Motor neuron (in vitro differentiated cells): ENCODE measurements at regions not wholly inside any gene's neighbourhood (a gene's known extent, or its start where the extent isn't known, plus 50 kb on each side); places are given as distances from the start of the nearest gene placed in this dataset.

ENCODE experiments used
- ATAC-seq, 8 experiments: fragments of 200-7000 bp; cut with Tn5 transposase; replicated peaks in 6 of 8; 2 replicates each; pipeline ENCODE4 v1.8.0; 2021; ENCODE audit warnings: mild to moderate bottlenecking in 8 of 8, moderate library complexity in 8 of 8
- H3K27ac ChIP-seq, 2 donors: fragments of 250-450 bp; sonication (Bioruptor Pico); 2 replicates each; pipeline ENCODE4 v1.9.0; 2021; ENCODE audit warnings: antibody characterized with exemption in 2 of 2, mild to moderate bottlenecking in 2 of 2, moderate library complexity in 1 of 2
- H3K4me1 ChIP-seq, 2 donors: fragments of 250-450 bp; sonication (Bioruptor Pico); replicated peaks in 1 of 2; 2 replicates each; pipeline ENCODE4 v1.6.1; 2021; ENCODE audit warnings: antibody characterized with exemption in 2 of 2, mild to moderate bottlenecking in 2 of 2, moderate library complexity in 1 of 2
- H3K4me3 ChIP-seq, 5 donors: fragments of 250-450 bp; sonication (Bioruptor Pico); 2 replicates each; pipeline ENCODE4 v1.9.0; 2021; ENCODE audit warnings: antibody characterized with exemption in 5 of 5, mild to moderate bottlenecking in 5 of 5, moderate library complexity in 4 of 5
- WGBS, 10 experiments: fragments of 450-650 bp; shearing (Covaris generic); methylation state at CpG; one replicate each; pipeline ENCODE4 v1.0.0; 2022; 5-methylcytosine and 5-hydroxymethylcytosine counted together
- in situ Hi-C, 9 experiments: fragments of 400-800 bp; cut with MboI; loops; one replicate each; pipeline ENCODE4 v1.15.0; 2021; ENCODE audit warnings: low sequenced_read_pairs in 9 of 9, low pct_unique_long_range_greater_than_20kb in 2 of 9; ENCODE audit not compliant: unreplicated experiment in 9 of 9

DNA sequence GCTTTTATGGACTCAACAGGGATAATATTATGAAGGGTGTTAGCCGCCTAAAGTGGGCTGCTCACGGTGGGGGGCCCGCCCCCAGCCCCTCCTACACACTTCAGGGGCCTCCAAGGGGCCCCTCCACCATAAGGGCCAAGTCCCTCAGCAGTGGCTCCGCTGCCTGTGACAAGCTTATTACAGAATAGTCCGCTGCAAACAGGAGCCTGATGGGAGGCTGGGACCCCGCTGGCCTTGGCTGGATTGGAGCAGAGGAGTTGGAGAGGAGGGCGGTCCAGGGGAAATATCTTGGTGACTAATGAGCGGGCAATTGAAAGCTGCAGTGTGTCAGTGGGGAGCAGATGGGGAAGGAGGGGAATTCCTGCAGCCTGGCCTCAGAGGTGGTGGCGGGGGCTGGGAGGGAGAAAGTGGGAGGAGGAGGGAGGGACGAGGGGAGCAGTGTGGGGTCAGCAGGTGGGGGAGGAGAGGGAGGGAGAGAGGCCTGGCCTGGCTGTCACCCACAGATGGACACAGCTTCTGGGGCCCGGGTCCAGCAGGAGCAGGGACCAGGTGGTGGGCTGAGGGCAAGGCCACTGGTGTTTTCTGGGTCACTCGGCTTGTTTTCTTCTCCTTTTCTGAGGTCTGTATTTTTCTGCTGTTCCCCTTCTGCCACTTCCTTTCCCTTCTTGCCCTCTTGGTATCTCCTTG is 57.6 kb upstream of the FOXP4 start:
- Histone ChIP-seq H3K27ac (peak overlapping the region; percentile 45 to 84), H3K4me3 (no peak overlapping the region), H3K4me1 (peaks cover 69 to 71% of the 10 kb centered on the region in 2 donors)
- WGBS, 10 experiments = 0 to 67% (median 30%) methylated on average over 1 to 4 of the region's 12 CpGs; no CpG with 5 or more reads in 6 of the 10 experiments
- ATAC-seq = peak; percentile 29 to 95 (median 92)
- in situ Hi-C loops = no loop called here

GRCh38 chr6:41489120-41489851 is 56.9 kb upstream of the FOXP4 start:
- WGBS, 10 experiments = 23 to 85% (median 60%) methylated on average over 1 to 7 of the region's 16 CpGs
- H3K4me3 ChIP-seq = no peak overlapping the region
- ATAC-seq = peak in 2 of 8 experiments; percentile 4 to 65
- in situ Hi-C loops = no loop called here
- peaks cover 74 to 76% of the 10 kb centered on the region in 2 donors for H3K4me1 ChIP-seq
- H3K27ac ChIP-seq = peak overlapping the region; percentile 45 to 57

DNA sequence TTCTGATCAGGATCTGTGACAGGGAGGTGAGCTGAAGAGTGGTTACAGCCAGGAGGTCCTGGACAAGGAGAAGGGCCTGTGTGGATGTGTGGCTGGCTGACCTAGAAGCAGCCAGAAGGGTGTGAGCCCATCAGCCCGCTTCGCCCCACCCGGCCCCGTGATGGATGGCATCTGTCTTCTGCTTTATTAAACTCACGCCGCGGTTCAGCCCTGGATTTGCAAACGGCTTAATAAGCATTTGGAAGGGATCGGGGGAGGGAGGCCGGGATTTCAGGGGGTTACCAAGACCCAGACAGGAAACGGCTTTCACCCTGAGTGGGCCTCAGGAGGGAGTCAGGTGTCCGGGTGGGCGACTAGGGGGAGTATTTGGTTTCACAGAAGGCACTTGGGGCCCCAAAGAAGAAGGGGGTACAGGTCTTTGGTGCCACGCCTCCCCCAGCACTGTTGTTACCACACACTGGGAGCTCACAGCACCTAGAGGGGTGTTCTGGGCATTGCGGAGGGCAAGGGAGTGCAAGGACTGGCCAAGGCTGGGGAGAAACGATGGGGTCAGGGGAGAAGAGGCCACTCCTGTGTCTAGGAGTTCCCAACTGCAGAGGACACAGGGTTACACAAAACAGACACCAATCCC is 53.8 kb upstream of the FOXP4 start:
- in situ Hi-C loops = no loop called here
- WGBS, 10 experiments = 0 to 40% (median 7%) methylated on average over 1 to 3 of the region's 16 CpGs; no CpG with 5 or more reads in 7 of the 10 experiments
- ATAC-seq = peak; percentile 8 to 70 (median 38)
- H3K4me1 ChIP-seq = peaks cover 63 to 64% of the 10 kb centered on the region in 2 donors
- no peak overlapping the region for H3K4me3 ChIP-seq
- peak overlapping the region in 1 of 2 donors; percentile 26 for H3K27ac ChIP-seq

- in situ Hi-C loops = no loop called here
- Histone ChIP-seq H3K27ac (no peak overlapping the region), H3K4me3 (no peak overlapping the region), H3K4me1 (peaks cover 44 to 45% of the 10 kb centered on the region in 2 donors)
- 0 to 73% (median 14%) methylated on average over 1 to 7 of the region's 16 CpGs; no CpG with 5 or more reads in 2 of the 10 experiments for WGBS, 10 experiments
- ATAC-seq = peak in 5 of 8 experiments; percentile 22 to 35 (median 34)
These were observed 51.7 kb upstream of the FOXP4 start for GRCh38 chr6:41494212-41495110.
